Sciatic nerve (tissue), 2 donors: ENCODE measurements at regions not wholly inside any gene's neighbourhood (a gene's known extent, or its start where the extent isn't known, plus 50 kb on each side); places are given as distances from the start of the nearest gene placed in this dataset.
"Not testable (repeated sequence)": the region's sequence is repeated elsewhere in the genome, so short reads cannot be mapped to it uniquely, and the experiment has no call there.

Experiments used
- ATAC-seq: fragments of 200-7000 bp; cut with Tn5 transposase; one replicate; pipeline ENCODE4 v1.9.1; 2020; ENCODE audit warnings: mild to moderate bottlenecking, moderate library complexity
- DNase-seq: peaks from one replicate; pipeline ENCODE4 v3.0.0-alpha.2; 2020; ENCODE audit warnings: low spot score
- intact Hi-C: fragments of 100-400 bp; cut with DNase I; formaldehyde crosslinking; loops from one replicate; pipeline ENCODE4 v1.14.2; 2022
- donor health status: DM: no; HTN: no; CAD: no.
- donor health status: DM: no; HTN: no; CAD: no.

- DNase-seq, intact Hi-C loops, ATAC-seq: not testable (repeated sequence)
Observed at GRCh38 chr1:120243867-120244266, 67.5 kb upstream of the SEC22B start.

GRCh38 chr1:120242582-120242981 is 66.3 kb upstream of the SEC22B start:
- intact Hi-C loops, DNase-seq: not testable (repeated sequence)
- peak; percentile 39 for ATAC-seq

GRCh38 chr1:120241868-120242267 is 65.5 kb upstream of the SEC22B start:
- ATAC-seq, intact Hi-C loops, DNase-seq: not testable (repeated sequence)

GRCh38 chr1:120240181-120240580 is 63.9 kb upstream of the SEC22B start:
- DNase-seq, intact Hi-C loops, ATAC-seq: not testable (repeated sequence)

- intact Hi-C loops, ATAC-seq: not testable (repeated sequence)
Observed at GRCh38 chr1:120239351-120239750, 63.0 kb upstream of the SEC22B start.

GRCh38 chr1:120238867-120239266 is 62.5 kb upstream of the SEC22B start:
- ATAC-seq, DNase-seq, intact Hi-C loops: not testable (repeated sequence)

More at GRCh38 chr1:120239351-120239750, 63.0 kb upstream of the SEC22B start:
- DNase-seq = not testable (repeated sequence)

- DNase-seq, intact Hi-C loops: not testable (repeated sequence)
- peak; percentile 60 for ATAC-seq
Observed at GRCh38 chr1:120233661-120234018, 57.3 kb upstream of the SEC22B start.

- peak; percentile 98 for ATAC-seq
- DNase-seq, intact Hi-C loops: not testable (repeated sequence)
Observed at GRCh38 chr1:120232834-120233660, 56.7 kb upstream of the SEC22B start.

GRCh38 chr1:120229835-120230234 is 53.5 kb upstream of the SEC22B start:
- ATAC-seq, intact Hi-C loops: not testable (repeated sequence)

More at GRCh38 chr1:120229835-120230234, 53.5 kb upstream of the SEC22B start:
- DNase-seq = not testable (repeated sequence)
